Endothelial cell of umbilical vein (primary cell): ENCODE measurements at regions not wholly inside any gene's neighbourhood (a gene's known extent, or its start where the extent isn't known, plus 50 kb on each side); places are given as distances from the start of the nearest gene placed in this dataset.

Experiments
- BruUV-seq: library from RNA; stranded (reverse); fragments of 400-500 nt; replicated peaks from 2 replicates; lab custom pipeline; 2021; lab: Mats Ljungman, UMichigan
- CTCF ChIA-PET: fragments of 300-600, 350-600 bp; sonication (Branson Sonifier 250); formaldehyde crosslinking; loops from one replicate; lab custom pipeline; 2021; ENCODE audit warnings: antibody characterized with exemption, inconsistent platforms; lab: Charles Lee
- POLR2A ChIA-PET: fragments of 300-600, 350-600 bp; sonication (Branson Sonifier 250); formaldehyde crosslinking; loops from one replicate; lab custom pipeline; 2021; ENCODE audit warnings: antibody characterized with exemption, inconsistent platforms; lab: Charles Lee
- DNase-seq: peaks from one replicate; pipeline ENCODE4 v3.0.0-alpha.2; 2011; ENCODE audit warnings: low read depth, low spot score
- FAIRE-seq: peaks from 2 replicates; lab custom pipeline; 2011; peaks lifted over from hg19 to GRCh38; lab: Jason Lieb, UNC
- H2AFZ ChIP-seq: 2 replicates; pipeline ENCODE4 v1.6.0; 2012; ENCODE audit warnings: low read depth, low read length, control low read depth, inconsistent platforms
- H3K27ac ChIP-seq: 2 replicates; pipeline ENCODE4 v1.5.1; 2011; ENCODE audit warnings: low read depth, mild to moderate bottlenecking, control low read depth, low read length, moderate library complexity; ENCODE audit not compliant: insufficient read depth
- H3K27me3 ChIP-seq, 2 experiments: 2 replicates each; pipeline versions ENCODE4 v1.6.0 to v1.6.1; 2011; ENCODE audit warnings: low read length in 2 of 2, mixed read lengths in 1 of 2; ENCODE audit not compliant: control insufficient read depth in 2 of 2, insufficient read depth in 2 of 2
- H3K36me3 ChIP-seq, 2 experiments: 2 replicates in 1 of 2; 3 replicates in 1 of 2; pipeline ENCODE4 v1.5.1; 2011; ENCODE audit warnings: low read length in 2 of 2, mild to moderate bottlenecking in 1 of 2, moderate library complexity in 1 of 2; ENCODE audit not compliant: control insufficient read depth in 2 of 2, insufficient read depth in 2 of 2; ENCODE audit errors: extremely low read depth in 1 of 2
- H3K4me1 ChIP-seq: 3 replicates; pipeline ENCODE4 v1.5.1; 2011; ENCODE audit warnings: mild to moderate bottlenecking, low read length; ENCODE audit not compliant: control insufficient read depth, insufficient read depth; ENCODE audit errors: extremely low read depth
- H3K4me2 ChIP-seq: 2 replicates; pipeline ENCODE4 v1.6.1; 2011; ENCODE audit warnings: low read length, control low read depth, mixed read lengths; ENCODE audit not compliant: insufficient read depth
- H3K4me3 ChIP-seq, 3 experiments: fragments of 200-600 bp in 1 of 3; sonication (generic), shearing (Covaris generic) in 1 of 3; replicated peaks in 1 of 3; 2 replicates each; pipeline ENCODE4 v1.5.1; 2011 to 2016; ENCODE audit warnings: control low read depth in 3 of 3, low read length in 3 of 3, mild to moderate bottlenecking in 2 of 3, inconsistent platforms in 1 of 3, low read depth in 1 of 3, moderate library complexity in 1 of 3; ENCODE audit not compliant: insufficient read depth in 1 of 3
- H3K79me2 ChIP-seq: 2 replicates; pipeline ENCODE4 v1.6.0; 2012; ENCODE audit warnings: low read length, inconsistent platforms; ENCODE audit not compliant: control insufficient read depth, insufficient read depth
- H3K9ac ChIP-seq: replicated peaks from 2 replicates; pipeline ENCODE3; 2011; ENCODE audit warnings: low read length, control low read depth; ENCODE audit not compliant: insufficient read depth; ENCODE audit errors: extremely low read depth
- H3K9me1 ChIP-seq: replicated peaks from 3 replicates; pipeline ENCODE4 v1.6.0; 2011; ENCODE audit warnings: mild to moderate bottlenecking, low read length; ENCODE audit not compliant: control insufficient read depth, insufficient read depth; ENCODE audit errors: extremely low read depth
- H3K9me3 ChIP-seq: replicated peaks from 2 replicates; pipeline ENCODE4 v1.5.1; 2012; ENCODE audit warnings: low read length, inconsistent platforms; ENCODE audit not compliant: control insufficient read depth, insufficient read depth
- H4K20me1 ChIP-seq: replicated peaks from 2 replicates; pipeline ENCODE3; 2011; ENCODE audit warnings: mild to moderate bottlenecking, low read length; ENCODE audit not compliant: control insufficient read depth, insufficient read depth; ENCODE audit errors: extremely low read depth
- CTCF ChIP-seq, 2 donors: IDR thresholded peaks; 1 replicate in 1 of 2; 2 replicates in 1 of 2; pipeline ENCODE4 v1.5.1; 2011; ENCODE audit warnings: low read length in 2 of 2, mild to moderate bottlenecking in 2 of 2, moderate library complexity in 2 of 2, control low read depth in 1 of 2, inconsistent platforms in 1 of 2, low read depth in 1 of 2; ENCODE audit not compliant: insufficient read depth in 1 of 2; ENCODE audit errors: extremely low read depth in 1 of 2
- EZH2 ChIP-seq: IDR thresholded peaks from 2 replicates; pipeline ENCODE4 v1.6.1; 2012; ENCODE audit warnings: borderline replicate concordance, low read depth, mild to moderate bottlenecking, moderate library complexity, low read length, inconsistent platforms; ENCODE audit not compliant: severe bottlenecking
- FOS ChIP-seq: IDR thresholded peaks from 2 replicates; pipeline ENCODE4 v1.6.1; 2011; ENCODE audit warnings: mild to moderate bottlenecking, low read length, moderate library complexity, borderline replicate concordance; ENCODE audit not compliant: insufficient read depth
- GATA2 ChIP-seq: IDR thresholded peaks from 2 replicates; pipeline ENCODE4 v1.7.0; 2011; ENCODE audit warnings: low read depth, mild to moderate bottlenecking, moderate library complexity, mixed read lengths, low read length; ENCODE audit not compliant: insufficient read length, insufficient read depth
- JUN ChIP-seq: IDR thresholded peaks from 2 replicates; pipeline ENCODE4 v1.6.1; 2011; ENCODE audit warnings: borderline replicate concordance, low read depth; ENCODE audit not compliant: insufficient read length, insufficient read depth
- MAX ChIP-seq: IDR thresholded peaks from 2 replicates; pipeline ENCODE4 v1.6.1; 2011; ENCODE audit not compliant: insufficient read depth, insufficient read length
- MYC ChIP-seq: IDR thresholded peaks from one replicate; pipeline ENCODE4 v1.6.1; 2011; ENCODE audit warnings: mild to moderate bottlenecking, low read depth, low read length
- POLR2A ChIP-seq: IDR thresholded peaks from 2 replicates; pipeline ENCODE4 v1.6.1; 2012; ENCODE audit warnings: low read depth, mild to moderate bottlenecking, control low read depth, low read length
- POLR2AphosphoS5 ChIP-seq: IDR thresholded peaks from 2 replicates; pipeline ENCODE4 v1.6.1; 2012; ENCODE audit warnings: low read depth, mild to moderate bottlenecking, control low read depth, low read length, moderate library complexity; ENCODE audit not compliant: insufficient read depth
- dilution Hi-C: fragments of 300-500 bp; cut with MboI; formaldehyde crosslinking; loops from one replicate; pipeline ENCODE4 v1.15.0; 2019; ENCODE audit warnings: low sequenced_read_pairs; ENCODE audit not compliant: extremely low pct_ligation_motif_present
- intact Hi-C: fragments of 100-400 bp; cut with micrococcal nuclease; formaldehyde crosslinking; loops from one replicate; pipeline ENCODE4 v1.10.0; 2022

GRCh38 chr2:4693266-4693665 is 989.9 kb downstream of the DCDC2C start:
- Histone ChIP-seq H3K9me3 (no peaks in the 10 kb centered on the region), H3K27me3 (no peaks in the 10 kb centered on the region), H3K27ac (no peak overlapping the region), H3K79me2 (no peaks in the 10 kb centered on the region), H3K4me3 (no peak overlapping the region), H3K9ac (no peak overlapping the region), H3K36me3 (no peaks in the 10 kb centered on the region), H3K9me1 (no peaks in the 10 kb centered on the region), H3K4me2 (no peak overlapping the region), H3K4me1 (no peaks in the 10 kb centered on the region), H2AFZ (no peak overlapping the region), H4K20me1 (no peaks in the 10 kb centered on the region)
- CTCF ChIA-PET = no interaction called here
- dilution Hi-C loops = no loop called here
- POLR2A ChIA-PET = no interaction called here
- FAIRE-seq = no peak
- TF ChIP-seq POLR2A (no peak), JUN (no peak), FOS (no peak), MAX (no peak), CTCF (IDR thresholded peaks at IDR 0.05; ENCODE audit: extremely low read depth in 1 of 2, insufficient read depth in 1 of 2, low read depth in 1 of 2, low read length in 2 of 2) (no peak), POLR2AphosphoS5 (no peak), EZH2 (no peak), GATA2 (no peak), MYC (no peak)
- intact Hi-C loops = no loop called here
- DNase-seq = no peak
- BruUV-seq = no TSS peak
